Adrenal gland (tissue), 5 donors: ENCODE measurements at regions not wholly inside any gene's neighbourhood (a gene's known extent, or its start where the extent isn't known, plus 50 kb on each side); places are given as distances from the start of the nearest gene placed in this dataset.

ENCODE experiments used
- CTCF ChIP-seq, 6 experiments: fragments of 450-650 bp in 4 of 6; fragments of 200-600 bp in 2 of 6; sonication (generic) in 1 of 6; IDR thresholded peaks; 1 replicate in 5 of 6; 2 replicates in 1 of 6; pipeline versions ENCODE4 v1.5.1 to v1.8.0; 2016 to 2021; ENCODE audit warnings: antibody characterized with exemption in 6 of 6, mild to moderate bottlenecking in 2 of 6, moderate library complexity in 1 of 6
- POLR2A ChIP-seq, 2 donors: fragments of 450-650 bp; IDR thresholded peaks; one replicate each; pipeline ENCODE4 v1.6.1; 2017; ENCODE audit warnings: antibody characterized with exemption in 2 of 2, mild to moderate bottlenecking in 2 of 2, moderate library complexity in 1 of 2
- donor health status: DM: no; HTN: no; CAD: no.

- TF ChIP-seq CTCF (IDR thresholded peaks at IDR 0.05), result no peak
- TF ChIP-seq POLR2A (IDR thresholded peaks at IDR 0.05), result no peak
These were observed 62.6 kb downstream of the GPR6 start for GRCh38 chr6:110040716-110041115.
